HFFc6 (cell line): ENCODE measurements at regions not wholly inside any gene's neighbourhood (a gene's known extent, or its start where the extent isn't known, plus 50 kb on each side); places are given as distances from the start of the nearest gene placed in this dataset.
"Not testable (repeated sequence)": the region's sequence is repeated elsewhere in the genome, so short reads cannot be mapped to it uniquely, and the experiment has no call there.

ENCODE experiments used
- DNase-seq: peaks from one replicate; pipeline ENCODE4 v3.0.0-alpha.2; 2018
- H3K27ac Mint-ChIP-seq: 2 replicates; pipeline ENCODE4 v1.8.0; 2020; ENCODE audit warnings: mild to moderate bottlenecking, mixed read lengths
- H3K27me3 Mint-ChIP-seq: 2 replicates; pipeline ENCODE4 v1.8.0; 2021; ENCODE audit warnings: mild to moderate bottlenecking, moderate library complexity, mixed read lengths; ENCODE audit not compliant: insufficient read depth
- H3K36me3 Mint-ChIP-seq: 2 replicates; pipeline ENCODE4 v1.8.0; 2021; ENCODE audit warnings: low read depth, mixed read lengths
- H3K4me1 Mint-ChIP-seq: 2 replicates; pipeline ENCODE4 v1.8.0; 2020; ENCODE audit warnings: low read depth, mixed read lengths
- H3K4me3 Mint-ChIP-seq: 2 replicates; pipeline ENCODE4 v1.8.0; 2020; ENCODE audit warnings: mild to moderate bottlenecking, moderate library complexity, mixed read lengths
- H3K9me3 Mint-ChIP-seq: 2 replicates; pipeline ENCODE4 v1.8.0; 2020; ENCODE audit warnings: mild to moderate bottlenecking, mixed read lengths
- TF ChIP-seq, protein P1 (sequence below): fragments of 200-600 bp; sonication (generic); IDR thresholded peaks from 2 replicates; pipeline ENCODE4 v1.5.0; 2021; ENCODE audit warnings: antibody characterized with exemption, mild to moderate bottlenecking

DNA sequence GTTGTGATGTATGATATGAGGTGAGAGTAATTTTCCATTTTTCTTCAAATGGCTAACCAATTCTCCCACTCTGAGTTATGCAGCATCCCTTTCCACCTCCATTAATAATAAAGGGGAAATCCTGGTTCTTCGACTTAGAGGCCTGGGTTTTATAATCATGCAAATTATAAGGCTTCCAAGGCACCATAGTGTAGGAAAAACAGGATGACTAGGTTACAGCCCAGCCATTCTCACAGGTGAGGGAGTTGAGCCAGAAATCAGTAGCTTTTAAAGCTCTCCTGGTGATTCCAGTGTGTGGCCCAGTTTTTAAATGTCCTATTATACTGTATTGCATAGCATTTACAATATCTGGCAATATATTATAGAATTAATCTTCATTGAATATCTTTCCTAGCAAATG is 203.1 kb downstream of the ARHGEF9 start:
- Mint-ChIP-seq H3K36me3 (no peaks in the 10 kb centered on the region), H3K27ac (no peak overlapping the region), H3K4me3 (no peak overlapping the region), H3K4me1 (peaks cover 5% of the 10 kb centered on the region; the same call in 1 of the 2 replicates), H3K27me3 (peaks cover 1% of the 10 kb centered on the region), H3K9me3 (no peaks in the 10 kb centered on the region)
- TF ChIP-seq, protein P1, sequence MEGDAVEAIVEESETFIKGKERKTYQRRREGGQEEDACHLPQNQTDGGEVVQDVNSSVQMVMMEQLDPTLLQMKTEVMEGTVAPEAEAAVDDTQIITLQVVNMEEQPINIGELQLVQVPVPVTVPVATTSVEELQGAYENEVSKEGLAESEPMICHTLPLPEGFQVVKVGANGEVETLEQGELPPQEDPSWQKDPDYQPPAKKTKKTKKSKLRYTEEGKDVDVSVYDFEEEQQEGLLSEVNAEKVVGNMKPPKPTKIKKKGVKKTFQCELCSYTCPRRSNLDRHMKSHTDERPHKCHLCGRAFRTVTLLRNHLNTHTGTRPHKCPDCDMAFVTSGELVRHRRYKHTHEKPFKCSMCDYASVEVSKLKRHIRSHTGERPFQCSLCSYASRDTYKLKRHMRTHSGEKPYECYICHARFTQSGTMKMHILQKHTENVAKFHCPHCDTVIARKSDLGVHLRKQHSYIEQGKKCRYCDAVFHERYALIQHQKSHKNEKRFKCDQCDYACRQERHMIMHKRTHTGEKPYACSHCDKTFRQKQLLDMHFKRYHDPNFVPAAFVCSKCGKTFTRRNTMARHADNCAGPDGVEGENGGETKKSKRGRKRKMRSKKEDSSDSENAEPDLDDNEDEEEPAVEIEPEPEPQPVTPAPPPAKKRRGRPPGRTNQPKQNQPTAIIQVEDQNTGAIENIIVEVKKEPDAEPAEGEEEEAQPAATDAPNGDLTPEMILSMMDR, result no peak
- DNase-seq, result no peak

DNA sequence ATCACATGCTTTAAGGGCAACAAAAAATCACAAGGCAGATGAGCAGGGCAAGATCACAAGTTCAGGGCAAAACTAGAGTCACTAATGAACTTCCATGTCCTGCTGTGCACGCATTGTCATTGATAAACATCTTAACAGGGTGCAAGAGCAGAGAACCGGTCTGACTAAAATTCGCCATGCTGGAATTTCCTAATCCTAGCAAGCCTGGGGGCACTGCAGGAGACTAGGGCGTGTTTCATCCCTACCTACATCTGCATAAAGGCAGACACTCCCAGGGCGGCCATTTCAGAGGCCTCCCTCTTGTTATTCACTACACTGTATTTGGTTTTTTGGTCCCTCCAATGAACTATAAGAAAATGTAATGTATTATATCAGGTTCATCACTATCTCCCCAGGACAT is 203.6 kb downstream of the ARHGEF9 start:
- TF ChIP-seq, protein P1, result no peak
- peaks cover 5% of the 10 kb centered on the region; the same call in 1 of the 2 replicates for H3K4me1 Mint-ChIP-seq
- H3K27me3 Mint-ChIP-seq, result peaks cover 1% of the 10 kb centered on the region; the same call in 1 of the 2 replicates
- no peak overlapping the region for H3K27ac Mint-ChIP-seq
- no peaks in the 10 kb centered on the region for H3K9me3 Mint-ChIP-seq
- no peak for DNase-seq
- no peaks in the 10 kb centered on the region for H3K36me3 Mint-ChIP-seq
- no peak overlapping the region for H3K4me3 Mint-ChIP-seq

DNA sequence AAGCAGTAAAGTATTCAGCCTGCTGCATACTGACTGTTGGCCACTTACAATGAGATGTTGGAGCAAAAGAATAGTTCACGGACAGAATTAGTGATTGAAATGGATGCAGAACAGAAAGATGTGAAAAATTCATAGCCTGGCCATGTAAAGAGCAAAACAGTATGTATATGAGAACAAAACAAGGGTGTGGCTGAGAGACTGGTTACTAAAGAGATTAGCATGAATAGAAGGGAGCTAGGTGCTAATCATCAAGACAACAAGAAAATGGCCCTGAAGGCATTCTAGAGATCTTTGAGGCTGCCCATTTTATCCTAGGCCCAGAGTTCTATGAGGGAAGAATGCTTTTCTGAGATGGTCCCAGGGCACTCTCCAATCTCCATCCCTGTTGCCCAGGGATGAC is 208.5 kb downstream of the ARHGEF9 start:
- H3K36me3 Mint-ChIP-seq, result no peaks in the 10 kb centered on the region
- no peak for DNase-seq
- no peak overlapping the region for H3K4me3 Mint-ChIP-seq
- H3K27me3 Mint-ChIP-seq, result no peaks in the 10 kb centered on the region
- no peak overlapping the region for H3K27ac Mint-ChIP-seq
- H3K4me1 Mint-ChIP-seq, result peaks cover 5% of the 10 kb centered on the region; the same call in 1 of the 2 replicates
- TF ChIP-seq, protein P1, result no peak
- H3K9me3 Mint-ChIP-seq, result no peaks in the 10 kb centered on the region

DNA sequence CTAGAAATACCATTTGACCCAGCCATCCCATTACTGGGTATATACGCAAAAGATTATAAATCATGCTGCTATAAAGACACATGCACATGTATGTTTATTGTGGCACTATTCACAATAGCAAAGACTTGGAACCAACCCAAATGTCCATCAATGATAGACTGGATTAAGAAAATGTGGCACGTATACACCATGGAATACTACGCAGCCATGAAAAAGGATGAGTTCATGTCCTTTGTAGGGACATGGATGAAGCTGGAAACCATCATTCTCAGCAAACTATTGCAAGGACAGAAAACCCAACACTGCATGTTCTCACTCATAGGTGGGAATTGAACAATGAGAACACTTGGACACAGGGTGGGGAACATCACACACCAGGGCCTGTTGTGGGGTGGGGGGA is 209.3 kb downstream of the ARHGEF9 start:
- not testable (repeated sequence) for H3K27ac Mint-ChIP-seq, H3K36me3 Mint-ChIP-seq, H3K4me3 Mint-ChIP-seq, H3K4me1 Mint-ChIP-seq, H3K9me3 Mint-ChIP-seq, DNase-seq, H3K27me3 Mint-ChIP-seq

DNA sequence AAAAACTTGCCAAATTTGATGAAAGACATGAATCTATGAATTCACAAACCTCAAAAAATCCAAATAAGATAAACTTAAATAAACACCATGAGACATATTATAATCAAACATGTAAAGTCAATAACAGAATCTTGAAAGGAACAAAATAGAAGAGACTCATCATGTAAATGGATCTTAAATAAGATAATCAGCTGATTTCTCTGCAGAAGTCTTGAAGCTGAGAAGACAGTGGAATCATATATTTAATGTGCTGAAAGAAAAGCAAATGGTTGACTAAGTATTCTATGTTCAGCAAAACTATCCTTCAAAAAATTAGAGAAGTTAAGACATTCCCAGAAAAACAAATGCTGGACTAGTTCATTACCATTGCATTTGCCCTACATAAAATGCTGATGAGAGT is 215.7 kb upstream of the SPIN4 start:
- H3K36me3 Mint-ChIP-seq, result no peaks in the 10 kb centered on the region
- peaks cover 5% of the 10 kb centered on the region for H3K9me3 Mint-ChIP-seq

DNA sequence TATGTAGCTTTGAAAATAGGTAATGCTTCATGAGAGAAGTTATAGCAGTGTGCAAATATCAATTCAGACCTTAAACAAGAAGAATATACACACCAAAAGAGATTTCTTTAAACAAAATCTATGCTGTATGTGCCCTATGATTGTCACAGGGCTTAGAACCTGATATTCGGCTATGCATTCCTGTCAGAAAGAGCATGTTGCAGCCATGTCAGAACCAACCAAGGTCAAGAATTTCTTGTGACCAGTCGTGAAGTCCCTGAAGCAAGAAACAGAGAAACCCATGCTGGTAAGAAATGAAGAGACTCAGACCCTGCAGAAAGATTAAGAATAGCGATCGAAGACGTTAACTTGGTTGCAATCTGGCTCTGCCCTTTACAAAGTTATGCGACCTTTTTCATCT is 210.3 kb upstream of the SPIN4 start:
- Mint-ChIP-seq H3K36me3 (no peaks in the 10 kb centered on the region), H3K4me3 (peak overlapping the region; percentile 97), H3K27ac (no peak overlapping the region; the same call in 1 of the 2 replicates), H3K9me3 (peaks cover under 1% of the 10 kb centered on the region), H3K4me1 (peaks cover 11% of the 10 kb centered on the region), H3K27me3 (peaks cover 2% of the 10 kb centered on the region; the same call in 1 of the 2 replicates)
- TF ChIP-seq, protein P1, result no peak
- no peak for DNase-seq

More for the DNA sequence above, 215.7 kb upstream of the SPIN4 start:
- Mint-ChIP-seq H3K27me3 (no peaks in the 10 kb centered on the region; the same call in 1 of the 2 replicates), H3K27ac (no peak overlapping the region), H3K4me3 (no peak overlapping the region), H3K4me1 (no peaks in the 10 kb centered on the region; the same call in 1 of the 2 replicates)
- no peak for DNase-seq
- TF ChIP-seq, protein P1, result no peak
